OCI-LY1 (cell line): ENCODE measurements at regions not wholly inside any gene's neighbourhood (a gene's known extent, or its start where the extent isn't known, plus 50 kb on each side); places are given as distances from the start of the nearest gene placed in this dataset.

Experiments used
- EZH2 ChIP-seq: fragments of 200-600 bp; sonication (generic), shearing (Covaris generic); IDR thresholded peaks from 2 replicates; pipeline ENCODE4 v1.8.0; 2017; ENCODE audit warnings: borderline replicate concordance, mixed run types, mild to moderate bottlenecking, antibody characterized with exemption, low read length, moderate library complexity, mixed read lengths
- TF ChIP-seq, protein P1 (sequence below): fragments of 200-600 bp; sonication (generic), shearing (Covaris generic); IDR thresholded peaks from 2 replicates; pipeline ENCODE4 v1.5.1; 2017; ENCODE audit warnings: mild to moderate bottlenecking, antibody characterized with exemption, low read length, moderate library complexity, mixed read lengths

DNA sequence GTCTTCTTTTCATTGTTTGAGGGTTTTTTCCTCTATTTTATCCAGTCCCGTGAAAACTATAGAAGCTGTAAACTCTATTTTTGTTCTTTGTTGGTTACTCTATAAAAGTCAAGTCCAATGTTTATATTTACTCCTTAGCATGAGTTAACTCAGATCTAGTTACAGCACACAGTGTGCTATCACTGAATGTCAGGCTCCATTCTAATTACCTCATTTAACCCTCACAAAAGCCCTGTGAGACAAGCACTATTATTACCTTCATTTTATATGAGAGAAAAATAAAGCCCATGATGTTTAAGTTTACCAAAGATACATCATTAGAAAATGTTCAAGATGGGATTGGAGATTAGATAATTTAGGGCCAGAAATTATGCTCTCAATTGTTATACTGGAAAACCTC lies 251.4 kb upstream of the SNX7 start:
- no peak for TF ChIP-seq EZH2
- TF ChIP-seq, protein P1, sequence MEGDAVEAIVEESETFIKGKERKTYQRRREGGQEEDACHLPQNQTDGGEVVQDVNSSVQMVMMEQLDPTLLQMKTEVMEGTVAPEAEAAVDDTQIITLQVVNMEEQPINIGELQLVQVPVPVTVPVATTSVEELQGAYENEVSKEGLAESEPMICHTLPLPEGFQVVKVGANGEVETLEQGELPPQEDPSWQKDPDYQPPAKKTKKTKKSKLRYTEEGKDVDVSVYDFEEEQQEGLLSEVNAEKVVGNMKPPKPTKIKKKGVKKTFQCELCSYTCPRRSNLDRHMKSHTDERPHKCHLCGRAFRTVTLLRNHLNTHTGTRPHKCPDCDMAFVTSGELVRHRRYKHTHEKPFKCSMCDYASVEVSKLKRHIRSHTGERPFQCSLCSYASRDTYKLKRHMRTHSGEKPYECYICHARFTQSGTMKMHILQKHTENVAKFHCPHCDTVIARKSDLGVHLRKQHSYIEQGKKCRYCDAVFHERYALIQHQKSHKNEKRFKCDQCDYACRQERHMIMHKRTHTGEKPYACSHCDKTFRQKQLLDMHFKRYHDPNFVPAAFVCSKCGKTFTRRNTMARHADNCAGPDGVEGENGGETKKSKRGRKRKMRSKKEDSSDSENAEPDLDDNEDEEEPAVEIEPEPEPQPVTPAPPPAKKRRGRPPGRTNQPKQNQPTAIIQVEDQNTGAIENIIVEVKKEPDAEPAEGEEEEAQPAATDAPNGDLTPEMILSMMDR = no peak
